AG10803 (cell line): ENCODE measurements at regions not wholly inside any gene's neighbourhood (a gene's known extent, or its start where the extent isn't known, plus 50 kb on each side); places are given as distances from the start of the nearest gene placed in this dataset.

ENCODE experiments used
- DNase-seq: peaks from one replicate; pipeline ENCODE4 v3.0.0; 2010; ENCODE audit warnings: low read depth
- H3K4me3 ChIP-seq: 2 replicates; pipeline ENCODE4 v1.5.1; 2011; ENCODE audit warnings: mild to moderate bottlenecking, low read length, control low read depth
- TF ChIP-seq, protein P1 (sequence below): conservative IDR thresholded peaks from 2 replicates; pipeline ENCODE4 v1.5.1; 2011; ENCODE audit warnings: mild to moderate bottlenecking, low read length, control low read depth, inconsistent platforms

DNA sequence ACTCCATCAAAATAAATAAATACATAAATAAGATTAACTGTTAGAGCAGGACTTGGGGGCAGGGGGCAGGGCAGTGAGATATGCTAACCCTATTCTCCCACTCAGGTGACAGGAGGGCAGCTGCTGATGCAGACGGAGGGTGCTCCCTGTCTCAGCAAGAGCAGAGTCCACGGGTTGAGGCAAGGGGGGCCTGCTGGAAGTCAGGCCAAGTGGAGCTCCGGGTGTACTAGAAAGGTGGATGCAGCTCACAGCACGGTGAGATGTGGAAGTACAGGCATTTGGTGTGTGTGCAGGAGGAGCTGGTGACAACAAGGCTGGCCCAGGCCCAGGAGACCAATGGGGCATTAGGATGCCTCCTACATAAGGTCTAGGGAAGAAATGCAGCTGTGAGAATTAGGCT, 467.3 kb upstream of the B3GAT1 start:
- TF ChIP-seq, protein P1, sequence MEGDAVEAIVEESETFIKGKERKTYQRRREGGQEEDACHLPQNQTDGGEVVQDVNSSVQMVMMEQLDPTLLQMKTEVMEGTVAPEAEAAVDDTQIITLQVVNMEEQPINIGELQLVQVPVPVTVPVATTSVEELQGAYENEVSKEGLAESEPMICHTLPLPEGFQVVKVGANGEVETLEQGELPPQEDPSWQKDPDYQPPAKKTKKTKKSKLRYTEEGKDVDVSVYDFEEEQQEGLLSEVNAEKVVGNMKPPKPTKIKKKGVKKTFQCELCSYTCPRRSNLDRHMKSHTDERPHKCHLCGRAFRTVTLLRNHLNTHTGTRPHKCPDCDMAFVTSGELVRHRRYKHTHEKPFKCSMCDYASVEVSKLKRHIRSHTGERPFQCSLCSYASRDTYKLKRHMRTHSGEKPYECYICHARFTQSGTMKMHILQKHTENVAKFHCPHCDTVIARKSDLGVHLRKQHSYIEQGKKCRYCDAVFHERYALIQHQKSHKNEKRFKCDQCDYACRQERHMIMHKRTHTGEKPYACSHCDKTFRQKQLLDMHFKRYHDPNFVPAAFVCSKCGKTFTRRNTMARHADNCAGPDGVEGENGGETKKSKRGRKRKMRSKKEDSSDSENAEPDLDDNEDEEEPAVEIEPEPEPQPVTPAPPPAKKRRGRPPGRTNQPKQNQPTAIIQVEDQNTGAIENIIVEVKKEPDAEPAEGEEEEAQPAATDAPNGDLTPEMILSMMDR, result no peak
- no peak for DNase-seq
- H3K4me3 ChIP-seq, result no peak overlapping the region

DNA sequence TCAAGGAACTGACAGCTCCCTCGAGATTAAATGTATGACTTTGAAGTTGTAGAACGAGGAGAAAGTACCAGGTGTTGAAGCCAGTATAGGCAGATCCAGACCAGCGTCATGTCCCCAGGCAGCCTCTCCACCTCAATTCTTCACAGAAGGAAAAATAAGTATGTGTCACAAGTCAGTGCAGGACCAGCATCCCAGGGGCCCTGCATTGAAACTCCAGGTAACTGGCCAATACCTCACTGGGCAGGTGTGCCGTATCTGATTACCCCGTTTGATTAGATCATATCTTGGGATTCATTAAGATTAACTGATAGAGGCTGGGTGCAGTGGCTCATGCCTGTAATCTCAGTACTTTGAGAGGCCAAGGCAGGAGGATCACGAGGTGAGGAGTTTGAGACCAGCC, 466.7 kb upstream of the B3GAT1 start:
- no peak overlapping the region for H3K4me3 ChIP-seq
- DNase-seq, result no peak
- TF ChIP-seq, protein P1, result no peak

GRCh38 chr11:134876226-134876625, 464.2 kb upstream of the B3GAT1 start:
- TF ChIP-seq, protein P1, result no peak
- no peak for DNase-seq
- no peak overlapping the region for H3K4me3 ChIP-seq

DNA sequence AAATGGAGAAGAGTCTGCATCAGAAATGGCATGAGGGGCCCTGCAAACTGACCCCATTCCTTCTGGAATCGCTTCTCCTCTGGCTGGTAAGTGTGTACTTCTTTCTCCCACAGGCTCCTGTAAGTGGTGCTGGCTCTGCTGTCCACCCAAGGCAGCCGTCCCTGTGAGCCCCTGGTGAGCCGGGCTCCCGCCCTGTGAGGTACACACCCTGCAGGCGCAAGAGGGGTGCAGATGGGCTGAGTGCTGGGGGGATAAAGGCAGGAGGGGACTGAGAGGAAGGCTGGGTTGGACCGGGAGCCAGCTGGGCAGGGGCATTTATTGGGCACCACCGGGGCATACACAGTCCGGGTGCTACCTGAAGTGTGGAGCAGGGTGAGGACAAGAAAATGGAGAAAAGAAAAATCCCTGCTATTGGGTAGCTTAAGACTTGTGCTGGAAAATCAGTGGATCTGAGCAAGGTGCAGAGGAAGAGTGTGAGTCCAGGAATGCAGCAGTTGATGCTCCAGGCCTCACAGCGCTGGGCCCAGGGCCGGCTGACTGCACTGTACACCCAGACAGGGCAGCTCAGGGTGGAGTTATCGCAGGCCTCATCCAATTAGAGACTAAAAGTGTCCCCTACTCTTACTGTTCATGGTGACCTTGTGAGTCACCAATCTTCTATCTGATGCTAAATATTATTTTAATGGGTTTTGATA, 455.1 kb upstream of the B3GAT1 start:
- TF ChIP-seq, protein P1, result no peak

DNA sequence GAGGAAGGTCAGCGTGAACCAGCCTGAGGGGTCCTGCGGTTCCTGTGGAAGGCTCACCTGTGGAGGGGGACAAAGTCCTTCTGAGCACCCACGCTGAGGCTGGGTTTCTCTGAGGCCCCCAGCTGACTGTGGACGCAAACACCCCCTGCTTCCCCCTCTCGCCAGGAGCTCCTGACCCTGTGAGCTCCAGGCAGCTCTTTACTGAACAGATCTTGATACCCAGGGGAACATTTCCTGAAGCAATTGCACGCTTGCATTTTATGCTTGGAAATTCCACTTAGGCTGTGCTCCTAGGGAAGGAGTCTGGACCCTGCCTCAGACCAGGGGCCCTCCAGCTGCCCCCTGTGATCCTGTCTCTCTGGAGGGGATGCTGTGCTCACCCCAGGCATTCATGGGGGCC, 454.2 kb upstream of the B3GAT1 start:
- no peak for DNase-seq
- H3K4me3 ChIP-seq, result no peak overlapping the region
- TF ChIP-seq, protein P1, result no peak

More for the DNA sequence above, 455.1 kb upstream of the B3GAT1 start:
- no peak for DNase-seq
- no peak overlapping the region for H3K4me3 ChIP-seq

- no peak overlapping the region for H3K4me3 ChIP-seq
- no peak for DNase-seq
- TF ChIP-seq, protein P1, result no peak
Measured at GRCh38 chr11:134864968-134865305, 452.9 kb upstream of the B3GAT1 start.

- no peak for DNase-seq
- TF ChIP-seq, protein P1, result no peak
- no peak overlapping the region for H3K4me3 ChIP-seq
Measured at GRCh38 chr11:134864233-134864967, 452.4 kb upstream of the B3GAT1 start.
